ENCODE measurements at regions not wholly inside any gene's neighbourhood (a gene's known extent, or its start where the extent isn't known, plus 50 kb on each side); places are given as distances from the start of the nearest gene placed in this dataset.

- DNase-seq (ENCODE audit: low read depth): no peak
- TF ChIP-seq CTCF (conservative IDR thresholded peaks at IDR 0.05; ENCODE audit: low read length): no peak
- H3K4me3 ChIP-seq (ENCODE audit: low read length): no peak overlapping the region
Observed at GRCh38 chr9:99389087-99390033, 167.3 kb downstream of the SEC61B start.

GRCh38 chr9:99391937-99392594 lies 170.0 kb downstream of the SEC61B start:
- H3K4me3 ChIP-seq (ENCODE audit: low read length): no peak overlapping the region
- no peak for DNase-seq (ENCODE audit: low read depth)
- TF ChIP-seq CTCF (conservative IDR thresholded peaks at IDR 0.05; ENCODE audit: low read length): no peak

- no peak for DNase-seq (ENCODE audit: low read depth)
- TF ChIP-seq CTCF (conservative IDR thresholded peaks at IDR 0.05; ENCODE audit: low read length): no peak
- H3K4me3 ChIP-seq (ENCODE audit: low read length): no peak overlapping the region
Observed at GRCh38 chr9:99392986-99393385, 170.9 kb downstream of the SEC61B start.

- no peak for TF ChIP-seq CTCF (conservative IDR thresholded peaks at IDR 0.05; ENCODE audit: low read length)
Observed at GRCh38 chr9:99393993-99394392, 171.9 kb downstream of the SEC61B start.

GRCh38 chr9:99398241-99398640 lies 176.2 kb downstream of the SEC61B start:
- DNase-seq (ENCODE audit: low read depth): no peak
- no peak overlapping the region for H3K4me3 ChIP-seq (ENCODE audit: low read length)
- TF ChIP-seq CTCF (conservative IDR thresholded peaks at IDR 0.05; ENCODE audit: low read length): no peak

More at GRCh38 chr9:99393993-99394392, 171.9 kb downstream of the SEC61B start:
- no peak for DNase-seq (ENCODE audit: low read depth)
- H3K4me3 ChIP-seq (ENCODE audit: low read length): no peak overlapping the region

GRCh38 chr9:99399474-99399873 lies 177.4 kb downstream of the SEC61B start:
- TF ChIP-seq CTCF (conservative IDR thresholded peaks at IDR 0.05; ENCODE audit: low read length): no peak
- no peak overlapping the region for H3K4me3 ChIP-seq (ENCODE audit: low read length)
- no peak for DNase-seq (ENCODE audit: low read depth)

Measured in AG10803 (cell line).